IMR-90 (cell line): ENCODE measurements at regions not wholly inside any gene's neighbourhood (a gene's known extent, or its start where the extent isn't known, plus 50 kb on each side); places are given as distances from the start of the nearest gene placed in this dataset.

Experiments
- ATAC-seq: fragments of 200-7000 bp; cut with Tn5 transposase; 2 replicates; pipeline ENCODE4 v1.9.1; 2020; ENCODE audit warnings: low read depth, mild to moderate bottlenecking, moderate library complexity
- BruUV-seq: library from RNA; stranded (reverse); fragments of 400-500 nt; replicated peaks from 2 replicates; lab custom pipeline; 2021; lab: Mats Ljungman, UMichigan
- CTCF ChIA-PET: fragments of 300-600 bp; formaldehyde crosslinking; extraction: SDS; loops from one replicate; lab custom pipeline; 2021; ENCODE audit warnings: antibody characterized with exemption; lab: Yijun Ruan, JAX
- POLR2A ChIA-PET: fragments of 300-600 bp; sonication (Branson Sonifier 250); formaldehyde crosslinking; loops from one replicate; lab custom pipeline; 2022; ENCODE audit warnings: antibody characterized with exemption; ENCODE audit not compliant: unreplicated experiment; lab: Charles Lee
- DNase-seq: peaks from one replicate; pipeline ENCODE4 v3.0.0; 2013
- H2AFZ ChIP-seq: replicated peaks from 2 replicates; pipeline ENCODE3; 2013; ENCODE audit warnings: low read length, mild to moderate bottlenecking; ENCODE audit not compliant: poor library complexity
- H2AK5ac ChIP-seq: 2 replicates; pipeline ENCODE4 v1.6.1; 2013; ENCODE audit warnings: low read depth, low read length, inconsistent platforms
- H2AK9ac ChIP-seq: replicated peaks from 2 replicates; pipeline ENCODE3; 2013; ENCODE audit warnings: mild to moderate bottlenecking, low read depth, low read length, moderate library complexity; ENCODE audit not compliant: poor library complexity
- H2BK120ac ChIP-seq: 2 replicates; pipeline ENCODE4 v1.6.1; 2013; ENCODE audit warnings: low read depth, low read length, inconsistent platforms
- H2BK15ac ChIP-seq: 3 replicates; pipeline ENCODE4 v1.6.1; 2013; ENCODE audit warnings: low read depth, low read length, inconsistent platforms
- H2BK20ac ChIP-seq: 2 replicates; pipeline ENCODE4 v1.6.1; 2013; ENCODE audit warnings: low read depth, mild to moderate bottlenecking, inconsistent platforms, low read length, moderate library complexity
- H2BK5ac ChIP-seq: 2 replicates; pipeline ENCODE4 v1.6.1; 2013; ENCODE audit warnings: mild to moderate bottlenecking, low read depth, low read length, inconsistent platforms; ENCODE audit not compliant: poor library complexity, severe bottlenecking
- H3K14ac ChIP-seq: replicated peaks from 2 replicates; pipeline ENCODE4 v1.6.1; 2013; ENCODE audit warnings: low read depth, low read length, inconsistent platforms
- H3K18ac ChIP-seq: 2 replicates; pipeline ENCODE4 v1.6.1; 2013; ENCODE audit warnings: low read depth, low read length, control low read depth
- H3K23ac ChIP-seq: 2 replicates; pipeline ENCODE4 v1.6.1; 2013; ENCODE audit warnings: low read depth, low read length, inconsistent platforms
- H3K27ac ChIP-seq: 2 replicates; pipeline ENCODE4 v1.5.1; 2013; ENCODE audit warnings: mild to moderate bottlenecking, control low read depth, low read length; ENCODE audit not compliant: insufficient read depth
- H3K27me3 ChIP-seq: 2 replicates; pipeline ENCODE4 v1.6.1; 2013; ENCODE audit warnings: low read length; ENCODE audit not compliant: control insufficient read depth, insufficient read depth
- H3K36me3 ChIP-seq: 2 replicates; pipeline ENCODE4 v1.6.1; 2013; ENCODE audit warnings: low read length, mixed read lengths; ENCODE audit not compliant: control insufficient read depth, insufficient read depth
- H3K4ac ChIP-seq: 2 replicates; pipeline ENCODE4 v1.6.1; 2013; ENCODE audit warnings: low read depth, low read length, inconsistent platforms
- H3K4me1 ChIP-seq: 2 replicates; pipeline ENCODE4 v1.6.1; 2013; ENCODE audit warnings: low read length, mixed read lengths; ENCODE audit not compliant: control insufficient read depth, insufficient read depth
- H3K4me2 ChIP-seq: 2 replicates; pipeline ENCODE4 v1.6.1; 2013; ENCODE audit warnings: low read depth, mild to moderate bottlenecking, control low read depth, low read length, moderate library complexity
- H3K4me3 ChIP-seq: 2 replicates; pipeline ENCODE4 v1.5.1; 2013; ENCODE audit warnings: low read depth, mild to moderate bottlenecking, control low read depth, low read length, moderate library complexity; ENCODE audit not compliant: insufficient read depth
- H3K56ac ChIP-seq: 2 replicates; pipeline ENCODE4 v1.6.1; 2013; ENCODE audit warnings: low read length, inconsistent platforms; ENCODE audit not compliant: insufficient read depth; ENCODE audit errors: extremely low read depth
- H3K79me1 ChIP-seq, 2 experiments: 2 replicates each; pipeline ENCODE4 v1.6.1; 2013; ENCODE audit warnings: low read length in 2 of 2, inconsistent platforms in 1 of 2, low read depth in 1 of 2
- H3K9ac ChIP-seq: 2 replicates; pipeline ENCODE4 v1.6.1; 2013; ENCODE audit warnings: low read depth, low read length, control low read depth
- H3K9me1 ChIP-seq: 2 replicates; pipeline ENCODE4 v1.6.1; 2013; ENCODE audit warnings: low read length, inconsistent platforms; ENCODE audit not compliant: insufficient read depth
- H3K9me3 ChIP-seq: 2 replicates; pipeline ENCODE4 v1.6.1; 2013; ENCODE audit warnings: low read length; ENCODE audit not compliant: control insufficient read depth, insufficient read depth
- H4K20me1 ChIP-seq: 2 replicates; pipeline ENCODE4 v1.6.1; 2013; ENCODE audit warnings: low read length, inconsistent platforms; ENCODE audit not compliant: insufficient read depth
- H4K5ac ChIP-seq: 2 replicates; pipeline ENCODE4 v1.6.1; 2013; ENCODE audit warnings: mild to moderate bottlenecking, low read depth, low read length, control low read depth
- H4K8ac ChIP-seq, 2 experiments: 2 replicates each; pipeline ENCODE4 v1.6.1; 2013; ENCODE audit warnings: low read depth in 2 of 2, low read length in 2 of 2, control low read depth in 1 of 2, inconsistent platforms in 1 of 2
- H4K91ac ChIP-seq: 2 replicates; pipeline ENCODE4 v1.6.1; 2013; ENCODE audit warnings: low read depth, low read length, inconsistent platforms; ENCODE audit not compliant: insufficient read depth
- MAFK ChIP-seq: IDR thresholded peaks from 2 replicates; pipeline ENCODE4 v1.6.1; 2012; ENCODE audit warnings: low read depth, low read length, improper control_type of control experiment
- WGBS, 2 experiments: methylation state at CpG; one replicate each; pipeline versions ENCODE4 v1.1.5 to v1.1.7; 2013; ENCODE audit warnings: missing lambda C conversion rate in 2 of 2; ENCODE audit not compliant: insufficient read length in 1 of 2; ENCODE audit errors: extremely low coverage in 2 of 2; 5-methylcytosine and 5-hydroxymethylcytosine counted together
- dilution Hi-C: fragments of 300-500 bp; cut with HindIII; formaldehyde crosslinking; loops from one replicate; pipeline ENCODE4 v1.14.3; 2018; ENCODE audit warnings: low sequenced_read_pairs; ENCODE audit not compliant: unreplicated experiment
- in situ Hi-C: fragments of 300-500 bp; cut with MboI; formaldehyde crosslinking; loops from 3 replicates; pipeline ENCODE4 v1.14.3; 2019; ENCODE audit warnings: low sequenced_read_pairs, inconsistent platforms, mixed read lengths
- intact Hi-C: fragments of 100-400 bp; cut with micrococcal nuclease; formaldehyde crosslinking; loops from 2 replicates; pipeline ENCODE4 v1.10.0; 2022

GRCh38 chr6:48839206-48839605, 623.8 kb downstream of the MMUT start:
- POLR2A ChIA-PET: no interaction called here
- dilution Hi-C loops: no loop called here
- H3K4ac ChIP-seq: no peak overlapping the region

More at GRCh38 chr6:48839206-48839605, 623.8 kb downstream of the MMUT start:
- BruUV-seq: no TSS peak
- H3K9ac ChIP-seq: no peak overlapping the region
- H3K36me3 ChIP-seq: no peaks in the 10 kb centered on the region
- no peaks in the 10 kb centered on the region for H3K27me3 ChIP-seq
- no peak overlapping the region for H2BK5ac ChIP-seq
- peaks cover 2% of the 10 kb centered on the region for H3K4me1 ChIP-seq
- H3K4me2 ChIP-seq: no peak overlapping the region
- no peak overlapping the region for H2AFZ ChIP-seq
- no peak overlapping the region for H4K8ac ChIP-seq
- intact Hi-C loops: no loop called here
- no peak overlapping the region for H2BK120ac ChIP-seq
- H2AK5ac ChIP-seq: no peak overlapping the region
- H3K23ac ChIP-seq: no peak overlapping the region
- peaks cover 5% of the 10 kb centered on the region for H3K9me3 ChIP-seq
- H2AK9ac ChIP-seq: no peak overlapping the region
- H4K20me1 ChIP-seq: no peaks in the 10 kb centered on the region
- DNase-seq (no peak), ATAC-seq (no peak)
- no peak overlapping the region for H3K27ac ChIP-seq
- H3K56ac ChIP-seq: no peak overlapping the region
- no peak overlapping the region for H3K18ac ChIP-seq
- no peak for TF ChIP-seq MAFK
- H3K9me1 ChIP-seq: no peaks in the 10 kb centered on the region
- H4K5ac ChIP-seq: no peak overlapping the region
- CTCF ChIA-PET: no interaction called here
- no peak overlapping the region for H3K4me3 ChIP-seq
- no peak overlapping the region for H3K14ac ChIP-seq
- no peak overlapping the region for H4K91ac ChIP-seq
- WGBS, 2 experiments: no CpG with 5 or more reads among the region's 2 CpGs
- in situ Hi-C loops: no loop called here
- H3K79me1 ChIP-seq: no peaks in the 10 kb centered on the region
- no peak overlapping the region for H2BK15ac ChIP-seq
- no peak overlapping the region for H2BK20ac ChIP-seq
